HG03565 (cell line): ENCODE measurements at regions not wholly inside any gene's neighbourhood (a gene's known extent, or its start where the extent isn't known, plus 50 kb on each side); places are given as distances from the start of the nearest gene placed in this dataset.

ENCODE experiments used
- ATAC-seq: cut with Tn5 transposase; IDR thresholded peaks from one replicate; pipeline ENCODE4 v1.9.1; 2021; ENCODE audit warnings: mild to moderate bottlenecking, moderate library complexity; ENCODE audit not compliant: unreplicated experiment

DNA sequence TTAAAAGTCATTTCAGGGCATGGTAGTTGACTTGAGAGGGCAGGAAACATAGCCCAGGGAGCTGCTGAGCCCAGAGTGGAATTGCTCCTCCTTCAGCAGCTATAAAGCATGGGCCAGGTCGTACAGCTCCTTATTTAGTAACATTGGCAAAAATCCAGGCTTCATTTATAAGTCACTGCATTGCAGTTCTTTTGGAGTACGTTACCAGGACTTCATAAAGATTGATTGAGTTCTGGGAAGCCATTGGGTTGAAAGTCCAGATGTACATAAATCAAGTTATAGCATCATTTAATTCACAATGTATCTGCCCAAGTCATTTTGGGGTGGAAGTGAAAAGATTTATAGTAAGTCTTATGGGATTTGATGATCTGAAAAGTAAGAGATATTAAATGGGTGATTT, 53.0 kb upstream of the ANKEF1 start:
- no peak for ATAC-seq

DNA sequence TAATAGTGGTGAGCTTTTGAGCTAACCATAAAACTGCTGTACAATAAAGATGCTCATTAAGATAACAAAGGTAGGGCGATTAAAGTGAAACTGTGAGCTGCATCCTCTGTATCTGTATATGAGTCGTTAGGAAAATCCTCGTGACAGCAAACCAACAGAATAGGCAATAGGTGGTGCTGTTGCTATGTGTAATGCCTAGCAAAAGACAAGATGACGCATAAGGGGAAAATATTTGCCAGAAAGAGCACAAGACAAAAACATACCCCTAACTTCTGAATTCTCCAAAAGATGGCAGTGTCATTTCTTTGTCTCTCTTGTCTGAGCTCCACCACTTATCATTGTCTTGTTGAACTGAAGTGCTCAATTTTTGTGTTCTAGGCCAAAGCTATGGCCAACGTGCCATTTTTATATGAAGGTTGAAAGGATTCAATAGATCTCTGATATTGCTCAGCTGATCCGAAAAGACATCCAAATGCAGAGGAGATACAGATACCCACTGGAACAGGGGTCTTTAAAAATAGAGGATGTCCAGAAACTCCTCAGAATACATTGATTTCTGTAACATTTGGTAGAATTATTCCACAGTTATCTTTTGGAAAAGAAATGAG, 56.3 kb upstream of the ANKEF1 start:
- peak; percentile 97 for ATAC-seq

DNA sequence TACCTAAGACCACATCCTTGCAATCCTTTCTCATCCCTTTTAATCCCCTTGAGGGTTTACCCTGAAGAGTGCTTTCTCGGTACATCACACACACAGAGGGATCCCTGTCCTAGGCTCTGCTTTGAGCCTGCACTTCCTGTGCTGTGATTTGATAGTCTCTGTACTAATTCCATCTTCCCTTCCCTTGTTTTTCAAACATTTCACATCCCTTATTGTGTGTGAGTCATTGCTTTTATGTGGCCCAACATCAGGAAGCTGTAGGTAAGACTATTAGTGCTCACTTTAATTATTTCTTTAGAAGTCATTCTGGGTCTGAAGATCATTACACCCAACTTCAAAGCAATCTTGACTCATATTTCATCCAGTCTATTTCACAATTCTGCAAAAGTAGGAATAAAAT, 57.2 kb upstream of the ANKEF1 start:
- ATAC-seq: no peak

DNA sequence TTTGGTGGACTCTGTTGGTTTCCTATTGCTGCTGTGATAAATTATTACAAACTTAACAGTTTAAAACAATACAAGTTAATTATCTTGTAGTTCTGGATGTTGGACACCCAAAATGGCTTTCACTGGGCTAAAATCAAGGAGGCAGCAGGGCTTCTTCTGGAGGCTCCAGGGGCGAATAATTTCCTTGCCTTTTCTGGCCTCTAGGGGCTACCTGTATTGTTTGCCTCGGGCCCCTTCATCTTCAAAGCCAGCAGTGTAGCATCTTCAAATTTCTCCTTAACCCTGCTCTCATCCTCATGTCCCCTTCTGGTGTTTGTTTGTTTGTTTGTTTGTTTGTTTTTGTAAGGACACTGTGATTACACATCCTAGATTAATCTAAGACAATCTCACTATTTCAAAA, 60.5 kb upstream of the ANKEF1 start:
- ATAC-seq: no peak

DNA sequence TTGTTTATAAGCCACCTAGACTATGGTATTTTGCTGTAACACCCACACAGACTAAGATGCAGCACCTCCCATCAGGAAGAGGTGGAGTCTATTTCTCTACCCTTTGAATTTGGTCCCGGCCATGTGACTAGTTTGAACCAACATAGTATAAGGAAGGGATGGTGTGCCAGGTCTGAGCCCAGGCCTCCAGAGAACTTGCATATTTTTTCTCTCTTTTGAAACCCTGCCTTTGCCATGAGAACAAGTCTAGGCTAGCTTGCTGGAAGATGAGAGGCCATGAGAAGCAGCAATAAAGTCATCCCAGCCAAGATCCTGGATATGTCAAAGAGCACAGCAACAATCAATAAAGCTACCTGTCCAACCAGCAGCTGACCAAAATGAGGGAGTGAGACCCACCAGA, 63.0 kb upstream of the ANKEF1 start:
- no peak for ATAC-seq

- ATAC-seq: no peak
Measured at GRCh38 chr20:9969626-9970025, 65.2 kb upstream of the ANKEF1 start.

- no peak for ATAC-seq
Measured at GRCh38 chr20:9968015-9968414, 66.8 kb upstream of the ANKEF1 start.

DNA sequence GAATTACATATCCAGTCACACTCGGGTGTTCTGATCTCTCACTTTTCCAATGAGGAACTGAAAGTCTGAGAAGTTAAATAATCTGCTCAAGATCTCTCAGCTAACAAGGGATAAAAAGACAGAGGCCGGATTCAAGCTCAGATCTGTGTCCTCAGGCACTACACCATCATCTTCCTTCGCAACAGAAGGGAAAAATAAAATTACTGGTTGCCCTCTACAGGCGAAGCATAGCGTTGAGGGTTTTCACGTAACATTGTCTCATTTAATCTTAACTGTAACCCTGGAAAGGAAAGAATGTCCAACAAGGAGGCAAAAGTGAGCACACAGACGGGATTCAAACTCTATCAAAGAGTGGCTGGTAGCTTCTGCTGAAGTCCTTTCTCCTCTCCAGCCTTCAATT, 67.8 kb upstream of the ANKEF1 start:
- no peak for ATAC-seq

GRCh38 chr20:9963029-9963428, 71.8 kb upstream of the ANKEF1 start:
- ATAC-seq: no peak

DNA sequence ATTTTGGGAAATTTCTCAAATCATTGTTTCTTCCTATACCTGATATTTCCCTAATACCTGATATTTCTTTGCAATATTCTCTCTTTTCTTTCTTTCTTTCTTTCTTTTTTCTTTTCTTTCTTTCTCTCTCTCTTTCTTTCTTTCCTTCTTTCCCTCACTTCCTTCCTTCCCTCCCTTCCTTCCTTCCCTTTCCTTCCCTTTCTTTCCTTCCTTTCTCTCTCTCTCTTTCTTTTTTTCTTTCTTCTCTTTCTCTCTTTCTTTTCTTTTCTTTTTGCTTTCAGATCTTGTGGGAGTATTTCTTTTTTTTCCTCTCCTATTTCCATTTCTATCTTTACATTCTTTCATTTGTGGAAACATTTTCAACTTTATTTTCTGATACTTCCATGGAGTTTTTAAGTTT, 76.1 kb upstream of the ANKEF1 start:
- no peak for ATAC-seq

- no peak for ATAC-seq
Measured at GRCh38 chr20:9955646-9956045, 79.1 kb upstream of the ANKEF1 start.

- no peak for ATAC-seq
Measured at GRCh38 chr20:9949563-9949962, 85.2 kb upstream of the ANKEF1 start.

DNA sequence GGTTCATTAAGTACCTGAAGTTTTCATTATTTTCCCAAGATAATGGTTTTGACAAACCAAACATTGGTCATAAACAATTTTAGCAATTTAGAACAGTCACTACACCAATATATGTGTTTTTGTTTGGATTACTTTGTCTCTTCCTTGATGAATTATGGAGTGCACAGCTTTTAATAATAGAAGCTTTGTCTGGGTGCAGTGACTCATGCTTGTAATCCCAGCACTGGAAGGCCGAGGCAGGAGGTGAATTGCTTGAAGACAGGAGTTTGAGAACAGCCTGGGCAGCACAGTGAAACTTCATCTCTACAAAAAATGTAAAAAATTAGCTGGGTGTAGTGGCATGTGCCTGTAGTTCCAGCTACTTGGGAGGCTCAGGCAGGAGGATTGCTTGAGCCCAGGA, 89.4 kb upstream of the ANKEF1 start:
- no peak for ATAC-seq

DNA sequence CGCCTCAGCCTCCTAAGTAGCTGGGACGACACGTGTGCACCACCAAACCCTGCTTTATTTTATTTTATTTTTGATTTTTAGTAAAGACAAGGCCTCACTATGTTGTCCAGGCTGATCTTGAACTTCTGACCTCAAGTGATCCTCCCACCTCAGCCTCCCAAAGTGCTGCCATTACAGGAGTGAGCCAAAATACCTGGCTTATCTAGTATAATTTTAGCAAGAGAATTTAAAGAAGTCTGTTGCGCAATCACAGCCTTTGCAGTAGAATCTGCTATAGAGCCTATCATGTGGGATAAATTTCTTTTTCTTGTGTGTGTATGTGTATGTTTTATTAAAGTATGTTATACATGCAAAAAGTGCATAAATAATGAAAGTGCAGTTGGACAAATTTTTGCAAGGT, 92.1 kb upstream of the ANKEF1 start:
- no peak for ATAC-seq

- no peak for ATAC-seq
Measured at GRCh38 chr20:9940329-9940728, 94.5 kb upstream of the ANKEF1 start.

- no peak for ATAC-seq
Measured at GRCh38 chr20:9939231-9939630, 95.6 kb upstream of the ANKEF1 start.

GRCh38 chr20:9935285-9935684, 96.4 kb upstream of the PAK5 start:
- ATAC-seq: no peak

- ATAC-seq: no peak
Measured at GRCh38 chr20:9930142-9930541, 91.3 kb upstream of the PAK5 start.

DNA sequence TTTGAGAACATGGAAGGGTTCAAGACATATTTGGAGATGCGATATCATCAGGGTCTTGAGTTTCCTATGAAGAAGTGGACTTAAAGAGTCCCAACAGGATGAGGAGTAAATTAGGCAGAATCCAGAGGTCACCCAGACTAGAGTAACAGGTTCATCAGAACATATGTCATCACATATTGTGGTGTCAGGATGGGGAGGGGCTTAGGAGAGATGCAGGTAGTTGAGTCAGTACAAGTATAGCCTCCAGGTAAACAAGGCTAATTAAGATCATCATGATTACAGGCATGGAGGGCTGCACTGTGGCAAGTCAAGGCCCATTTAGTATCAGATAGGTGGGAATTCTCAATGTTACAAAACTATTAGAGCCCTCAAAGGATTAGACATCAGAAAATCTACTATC, 90.1 kb upstream of the PAK5 start:
- ATAC-seq: no peak

DNA sequence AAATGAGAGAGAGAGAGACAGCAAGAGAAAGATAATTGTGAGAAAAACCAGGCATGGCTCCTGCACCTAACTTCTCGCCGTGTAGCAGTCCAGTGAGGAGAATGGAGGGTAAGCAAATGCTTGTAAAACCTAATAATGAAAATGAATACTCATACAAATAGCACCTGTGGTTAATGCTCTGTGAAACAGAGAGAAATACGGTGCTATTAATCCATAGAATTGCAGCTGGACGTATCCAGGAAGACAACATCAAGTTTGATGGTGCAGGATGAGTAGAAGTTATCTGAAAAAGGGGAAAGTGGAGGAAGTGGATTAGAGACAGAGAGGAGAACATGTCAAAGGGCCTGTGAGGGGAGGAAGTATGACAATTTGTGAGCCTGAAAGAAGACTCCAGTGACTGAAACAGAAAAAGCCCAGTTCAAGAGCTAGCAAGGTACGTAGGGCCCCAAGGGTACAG, 89.4 kb upstream of the PAK5 start:
- peak; percentile 88 for ATAC-seq

DNA sequence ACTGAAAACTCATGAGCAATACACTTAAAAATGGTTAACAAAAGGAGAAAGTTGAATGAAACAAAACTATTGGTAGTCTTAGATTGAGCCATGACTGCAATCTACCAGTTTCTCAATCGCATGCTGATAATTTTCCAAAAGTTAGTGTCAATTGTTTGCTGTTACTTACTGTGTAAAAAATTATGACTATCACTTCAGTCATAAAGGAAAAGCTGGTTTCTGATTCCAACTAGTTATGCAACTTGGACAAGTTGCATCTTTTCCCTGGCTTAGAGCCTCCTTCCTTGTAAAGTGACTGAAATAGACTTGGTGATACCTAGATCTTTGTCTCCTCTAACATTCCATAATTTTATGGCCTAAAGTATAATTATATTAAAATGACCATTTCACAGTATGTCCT, 88.3 kb upstream of the PAK5 start:
- no peak for ATAC-seq

- ATAC-seq: no peak
Measured at GRCh38 chr20:9926476-9926875, 87.6 kb upstream of the PAK5 start.

GRCh38 chr20:9926007-9926406, 87.1 kb upstream of the PAK5 start:
- ATAC-seq: no peak

- ATAC-seq: no peak
Measured at GRCh38 chr20:9923648-9924047, 84.8 kb upstream of the PAK5 start.
